ENCODE measurements at regions not wholly inside any gene's neighbourhood (a gene's known extent, or its start where the extent isn't known, plus 50 kb on each side); places are given as distances from the start of the nearest gene placed in this dataset.
"Not testable (repeated sequence)": the region's sequence is repeated elsewhere in the genome, so short reads cannot be mapped to it uniquely, and the experiment has no call there.

- H3K27ac ChIP-seq: not testable (repeated sequence)
Measured at GRCh38 chr21:6486821-6487220, 4034.6 kb upstream of the TPTE start.

GRCh38 chr21:6492691-6493090, 4028.7 kb upstream of the TPTE start:
- not testable (repeated sequence) for H3K27ac ChIP-seq

GRCh38 chr21:6493957-6494356, 4027.4 kb upstream of the TPTE start:
- not testable (repeated sequence) for H3K27ac ChIP-seq

GRCh38 chr21:6496356-6496755, 4025.0 kb upstream of the TPTE start:
- not testable (repeated sequence) for H3K27ac ChIP-seq

- H3K27ac ChIP-seq: not testable (repeated sequence)
Measured at GRCh38 chr21:6498716-6499115, 4022.7 kb upstream of the TPTE start.

- H3K27ac ChIP-seq: not testable (repeated sequence)
Measured at GRCh38 chr21:6499128-6499826, 4022.1 kb upstream of the TPTE start.

- H3K27ac ChIP-seq: not testable (repeated sequence)
Measured at GRCh38 chr21:6499866-6500265, 4021.5 kb upstream of the TPTE start.

- H3K27ac ChIP-seq: not testable (repeated sequence)
Measured at GRCh38 chr21:6500681-6501080, 4020.7 kb upstream of the TPTE start.

- not testable (repeated sequence) for H3K27ac ChIP-seq
Measured at GRCh38 chr21:6506167-6506894, 4015.1 kb upstream of the TPTE start.

- H3K27ac ChIP-seq: not testable (repeated sequence)
Measured at GRCh38 chr21:6507632-6508031, 4013.8 kb upstream of the TPTE start.

GRCh38 chr21:6521777-6522176, 3999.6 kb upstream of the TPTE start:
- H3K27ac ChIP-seq: not testable (repeated sequence)

GRCh38 chr21:6526213-6526612, 3995.2 kb upstream of the TPTE start:
- not testable (repeated sequence) for H3K27ac ChIP-seq

- not testable (repeated sequence) for H3K27ac ChIP-seq
Measured at GRCh38 chr21:6530655-6531054, 3990.7 kb upstream of the TPTE start.

GRCh38 chr21:6533261-6533660, 3988.1 kb upstream of the TPTE start:
- H3K27ac ChIP-seq: not testable (repeated sequence)

GRCh38 chr21:6538320-6538719, 3983.1 kb upstream of the TPTE start:
- not testable (repeated sequence) for H3K27ac ChIP-seq

- not testable (repeated sequence) for H3K27ac ChIP-seq
Measured at GRCh38 chr21:6539688-6540087, 3981.7 kb upstream of the TPTE start.

- not testable (repeated sequence) for H3K27ac ChIP-seq
Measured at GRCh38 chr21:6541036-6541435, 3980.3 kb upstream of the TPTE start.

- H3K27ac ChIP-seq: not testable (repeated sequence)
Measured at GRCh38 chr21:6545288-6545687, 3976.1 kb upstream of the TPTE start.

- not testable (repeated sequence) for H3K27ac ChIP-seq
Measured at GRCh38 chr21:6551045-6551444, 3970.3 kb upstream of the TPTE start.

- not testable (repeated sequence) for H3K27ac ChIP-seq
Measured at GRCh38 chr21:6553505-6554376, 3967.6 kb upstream of the TPTE start.

GRCh38 chr21:6554377-6554864, 3967.0 kb upstream of the TPTE start:
- H3K27ac ChIP-seq: not testable (repeated sequence)

GRCh38 chr21:6556516-6556915, 3964.9 kb upstream of the TPTE start:
- not testable (repeated sequence) for H3K27ac ChIP-seq

All from VCaP (cell line).